Progenitor cell of endocrine pancreas (in vitro differentiated cells): ENCODE measurements at regions not wholly inside any gene's neighbourhood (a gene's known extent, or its start where the extent isn't known, plus 50 kb on each side); places are given as distances from the start of the nearest gene placed in this dataset.

Experiments
- DNase-seq: peaks from one replicate; pipeline ENCODE4 v3.0.0; 2021; ENCODE audit warnings: low spot score; ENCODE audit not compliant: unreplicated experiment
- H3K27ac Mint-ChIP-seq: 2 replicates; pipeline ENCODE4 v1.8.0; 2021; ENCODE audit warnings: mild to moderate bottlenecking, moderate library complexity, mixed read lengths
- H3K27me3 Mint-ChIP-seq: 2 replicates; pipeline ENCODE4 v1.8.0; 2021; ENCODE audit warnings: mixed read lengths
- H3K36me3 Mint-ChIP-seq: 2 replicates; pipeline ENCODE4 v1.8.0; 2022; ENCODE audit warnings: mixed read lengths; ENCODE audit not compliant: insufficient read depth
- H3K4me1 Mint-ChIP-seq: 2 replicates; pipeline ENCODE4 v1.8.0; 2021; ENCODE audit warnings: low read depth, mixed read lengths
- H3K4me3 Mint-ChIP-seq: 2 replicates; pipeline ENCODE4 v1.8.0; 2021; ENCODE audit warnings: low read depth, mild to moderate bottlenecking, moderate library complexity, mixed read lengths
- H3K9me3 Mint-ChIP-seq: 2 replicates; pipeline ENCODE4 v1.8.0; 2021; ENCODE audit warnings: low read depth, mixed read lengths
- CTCF ChIP-seq: fragments of 200-600 bp; sonication (generic); IDR thresholded peaks from one replicate; pipeline ENCODE4 v1.5.0; 2021; ENCODE audit warnings: antibody characterized with exemption, mild to moderate bottlenecking; ENCODE audit not compliant: unreplicated experiment

GRCh38 chrX:107574711-107575110, 53.6 kb upstream of the PRPS1 start:
- Mint-ChIP-seq H3K36me3 (no peaks in the 10 kb centered on the region), H3K9me3 (peaks cover 13% of the 10 kb centered on the region), H3K4me3 (no peak overlapping the region), H3K27me3 (no peaks in the 10 kb centered on the region), H3K27ac (no peak overlapping the region), H3K4me1 (peaks cover 2% of the 10 kb centered on the region)
- DNase-seq, result no peak
- no peak for TF ChIP-seq CTCF

GRCh38 chrX:107576392-107576791, 51.9 kb upstream of the PRPS1 start:
- Mint-ChIP-seq H3K27ac (no peak overlapping the region), H3K9me3 (peaks cover 13% of the 10 kb centered on the region), H3K27me3 (no peaks in the 10 kb centered on the region), H3K4me1 (peaks cover 2% of the 10 kb centered on the region), H3K4me3 (no peak overlapping the region), H3K36me3 (no peaks in the 10 kb centered on the region)
- TF ChIP-seq CTCF, result no peak
- DNase-seq, result no peak

- Mint-ChIP-seq H3K27ac (no peak overlapping the region), H3K4me1 (peaks cover 2% of the 10 kb centered on the region), H3K27me3 (no peaks in the 10 kb centered on the region), H3K4me3 (no peak overlapping the region), H3K9me3 (peaks cover 15% of the 10 kb centered on the region), H3K36me3 (no peaks in the 10 kb centered on the region)
- no peak for TF ChIP-seq CTCF
- no peak for DNase-seq
Observed at GRCh38 chrX:107576841-107577240, 51.5 kb upstream of the PRPS1 start.

- Mint-ChIP-seq H3K27ac (no peak overlapping the region), H3K36me3 (no peaks in the 10 kb centered on the region), H3K4me3 (no peak overlapping the region), H3K9me3 (peaks cover 15% of the 10 kb centered on the region), H3K4me1 (peaks cover 2% of the 10 kb centered on the region), H3K27me3 (no peaks in the 10 kb centered on the region)
- no peak for TF ChIP-seq CTCF
- no peak for DNase-seq
Observed at GRCh38 chrX:107577933-107578332, 50.4 kb upstream of the PRPS1 start.
